Endothelial cell of umbilical vein (primary cell): ENCODE measurements at regions not wholly inside any gene's neighbourhood (a gene's known extent, or its start where the extent isn't known, plus 50 kb on each side); places are given as distances from the start of the nearest gene placed in this dataset.

ENCODE experiments used
- EZH2 ChIP-seq: IDR thresholded peaks from 2 replicates; pipeline ENCODE4 v1.6.1; 2012; ENCODE audit warnings: borderline replicate concordance, low read depth, mild to moderate bottlenecking, moderate library complexity, low read length, inconsistent platforms; ENCODE audit not compliant: severe bottlenecking
- JUN ChIP-seq: IDR thresholded peaks from 2 replicates; pipeline ENCODE4 v1.6.1; 2011; ENCODE audit warnings: borderline replicate concordance, low read depth; ENCODE audit not compliant: insufficient read length, insufficient read depth
- POLR2A ChIP-seq: IDR thresholded peaks from 2 replicates; pipeline ENCODE4 v1.6.1; 2012; ENCODE audit warnings: low read depth, mild to moderate bottlenecking, control low read depth, low read length
- TF ChIP-seq, protein P1 (sequence below), 2 donors: IDR thresholded peaks; 1 replicate in 1 of 2; 2 replicates in 1 of 2; pipeline ENCODE4 v1.5.1; 2011; ENCODE audit warnings: low read length in 2 of 2, mild to moderate bottlenecking in 2 of 2, moderate library complexity in 2 of 2, control low read depth in 1 of 2, inconsistent platforms in 1 of 2, low read depth in 1 of 2; ENCODE audit not compliant: insufficient read depth in 1 of 2; ENCODE audit errors: extremely low read depth in 1 of 2

DNA sequence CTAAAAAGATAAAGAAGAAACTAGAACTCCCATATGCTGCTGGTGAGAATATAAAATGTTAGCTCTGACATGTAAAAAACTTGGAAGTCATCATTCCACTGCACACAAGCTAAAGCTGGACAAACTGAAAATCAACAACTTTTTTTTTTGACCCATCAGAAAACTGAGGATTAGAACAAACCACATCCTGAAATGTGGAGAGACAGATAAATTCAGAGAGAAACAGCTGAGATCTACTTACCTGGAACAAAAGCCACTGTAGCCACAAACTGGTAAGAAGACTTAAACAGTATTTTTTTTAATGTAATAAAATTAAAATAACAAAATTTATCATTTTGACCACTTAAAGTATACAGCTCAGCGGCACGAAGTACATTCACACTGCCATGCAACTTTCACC, 408.5 kb upstream of the RGS17 start:
- TF ChIP-seq EZH2 = no peak
- TF ChIP-seq, protein P1, sequence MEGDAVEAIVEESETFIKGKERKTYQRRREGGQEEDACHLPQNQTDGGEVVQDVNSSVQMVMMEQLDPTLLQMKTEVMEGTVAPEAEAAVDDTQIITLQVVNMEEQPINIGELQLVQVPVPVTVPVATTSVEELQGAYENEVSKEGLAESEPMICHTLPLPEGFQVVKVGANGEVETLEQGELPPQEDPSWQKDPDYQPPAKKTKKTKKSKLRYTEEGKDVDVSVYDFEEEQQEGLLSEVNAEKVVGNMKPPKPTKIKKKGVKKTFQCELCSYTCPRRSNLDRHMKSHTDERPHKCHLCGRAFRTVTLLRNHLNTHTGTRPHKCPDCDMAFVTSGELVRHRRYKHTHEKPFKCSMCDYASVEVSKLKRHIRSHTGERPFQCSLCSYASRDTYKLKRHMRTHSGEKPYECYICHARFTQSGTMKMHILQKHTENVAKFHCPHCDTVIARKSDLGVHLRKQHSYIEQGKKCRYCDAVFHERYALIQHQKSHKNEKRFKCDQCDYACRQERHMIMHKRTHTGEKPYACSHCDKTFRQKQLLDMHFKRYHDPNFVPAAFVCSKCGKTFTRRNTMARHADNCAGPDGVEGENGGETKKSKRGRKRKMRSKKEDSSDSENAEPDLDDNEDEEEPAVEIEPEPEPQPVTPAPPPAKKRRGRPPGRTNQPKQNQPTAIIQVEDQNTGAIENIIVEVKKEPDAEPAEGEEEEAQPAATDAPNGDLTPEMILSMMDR (IDR thresholded peaks at IDR 0.05; ENCODE audit: extremely low read depth in 1 of 2, insufficient read depth in 1 of 2, low read depth in 1 of 2, low read length in 2 of 2) = no peak
- no peak for TF ChIP-seq POLR2A
- no peak for TF ChIP-seq JUN
